Calu3 (cell line): ENCODE measurements at regions not wholly inside any gene's neighbourhood (a gene's known extent, or its start where the extent isn't known, plus 50 kb on each side); places are given as distances from the start of the nearest gene placed in this dataset.

Source experiments
- BruUV-seq: library from RNA; stranded (reverse); fragments of 400-500 nt; replicated peaks from 2 replicates; lab custom pipeline; 2021; lab: Mats Ljungman, UMichigan
- CTCF ChIA-PET: fragments of 300-600 bp; sonication (Branson Sonifier 250); formaldehyde crosslinking; loops from one replicate; lab custom pipeline; 2022; ENCODE audit warnings: antibody characterized with exemption; lab: Charles Lee
- DNase-seq: peaks from one replicate; pipeline ENCODE4 v3.0.0; 2022
- H3K27ac Mint-ChIP-seq: one replicate; pipeline ENCODE4 v1.8.0; 2022; ENCODE audit warnings: mixed read lengths; ENCODE audit not compliant: unreplicated experiment
- H3K27me3 Mint-ChIP-seq: one replicate; pipeline ENCODE4 v1.8.0; 2022; ENCODE audit warnings: mixed read lengths; ENCODE audit not compliant: unreplicated experiment
- H3K36me3 Mint-ChIP-seq: one replicate; pipeline ENCODE4 v1.8.0; 2022; ENCODE audit warnings: mild to moderate bottlenecking, moderate library complexity, mixed read lengths; ENCODE audit not compliant: insufficient read depth, unreplicated experiment
- H3K4me1 Mint-ChIP-seq: one replicate; pipeline ENCODE4 v1.8.0; 2022; ENCODE audit warnings: mild to moderate bottlenecking, low read depth, mixed read lengths; ENCODE audit not compliant: unreplicated experiment
- H3K4me3 Mint-ChIP-seq: one replicate; pipeline ENCODE4 v1.8.0; 2022; ENCODE audit warnings: mild to moderate bottlenecking, low read depth, moderate library complexity, mixed read lengths; ENCODE audit not compliant: unreplicated experiment
- H3K9me3 Mint-ChIP-seq: one replicate; pipeline ENCODE4 v1.8.0; 2022; ENCODE audit warnings: low read depth, mixed read lengths; ENCODE audit not compliant: unreplicated experiment
- intact Hi-C: fragments of 100-400 bp; cut with micrococcal nuclease; formaldehyde crosslinking; loops from one replicate; pipeline ENCODE4 v1.10.0; 2022; ENCODE audit not compliant: unreplicated experiment
- TF ChIP-seq, protein P1 (sequence below): fragments of 200-600 bp; IDR thresholded peaks from one replicate; pipeline ENCODE4 v1.8.0; 2022; ENCODE audit warnings: antibody characterized with exemption; ENCODE audit not compliant: unreplicated experiment

DNA sequence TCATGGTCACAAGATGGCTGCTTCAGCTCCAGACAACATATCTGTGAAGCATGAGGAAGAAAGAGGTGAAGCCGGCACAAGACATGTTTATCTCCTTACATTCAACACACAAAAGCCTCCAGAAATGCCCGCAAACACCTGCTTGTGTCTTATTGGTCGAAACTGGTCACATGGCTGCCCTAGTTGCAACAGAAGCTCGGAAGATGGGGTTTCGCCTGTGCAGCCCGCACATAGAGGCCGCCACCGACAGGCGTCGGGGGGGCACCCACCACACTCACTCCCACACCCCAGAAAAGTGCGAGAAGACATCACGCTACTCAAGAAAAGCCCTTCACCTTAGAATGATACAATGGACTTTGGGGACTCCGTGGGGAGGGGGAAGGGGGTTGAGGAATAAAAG is 63.0 kb upstream of the MGMT start:
- H3K27me3 Mint-ChIP-seq, result no peaks in the 10 kb centered on the region
- H3K9me3 Mint-ChIP-seq, result peaks cover 4% of the 10 kb centered on the region
- no peaks in the 10 kb centered on the region for H3K4me1 Mint-ChIP-seq
- intact Hi-C loops, result no loop called here
- CTCF ChIA-PET, result no interaction called here
- H3K27ac Mint-ChIP-seq, result no peak overlapping the region
- TF ChIP-seq, protein P1, sequence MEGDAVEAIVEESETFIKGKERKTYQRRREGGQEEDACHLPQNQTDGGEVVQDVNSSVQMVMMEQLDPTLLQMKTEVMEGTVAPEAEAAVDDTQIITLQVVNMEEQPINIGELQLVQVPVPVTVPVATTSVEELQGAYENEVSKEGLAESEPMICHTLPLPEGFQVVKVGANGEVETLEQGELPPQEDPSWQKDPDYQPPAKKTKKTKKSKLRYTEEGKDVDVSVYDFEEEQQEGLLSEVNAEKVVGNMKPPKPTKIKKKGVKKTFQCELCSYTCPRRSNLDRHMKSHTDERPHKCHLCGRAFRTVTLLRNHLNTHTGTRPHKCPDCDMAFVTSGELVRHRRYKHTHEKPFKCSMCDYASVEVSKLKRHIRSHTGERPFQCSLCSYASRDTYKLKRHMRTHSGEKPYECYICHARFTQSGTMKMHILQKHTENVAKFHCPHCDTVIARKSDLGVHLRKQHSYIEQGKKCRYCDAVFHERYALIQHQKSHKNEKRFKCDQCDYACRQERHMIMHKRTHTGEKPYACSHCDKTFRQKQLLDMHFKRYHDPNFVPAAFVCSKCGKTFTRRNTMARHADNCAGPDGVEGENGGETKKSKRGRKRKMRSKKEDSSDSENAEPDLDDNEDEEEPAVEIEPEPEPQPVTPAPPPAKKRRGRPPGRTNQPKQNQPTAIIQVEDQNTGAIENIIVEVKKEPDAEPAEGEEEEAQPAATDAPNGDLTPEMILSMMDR, result no peak
- no peaks in the 10 kb centered on the region for H3K36me3 Mint-ChIP-seq
- no TSS peak for BruUV-seq
- H3K4me3 Mint-ChIP-seq, result no peak overlapping the region
- no peak for DNase-seq

DNA sequence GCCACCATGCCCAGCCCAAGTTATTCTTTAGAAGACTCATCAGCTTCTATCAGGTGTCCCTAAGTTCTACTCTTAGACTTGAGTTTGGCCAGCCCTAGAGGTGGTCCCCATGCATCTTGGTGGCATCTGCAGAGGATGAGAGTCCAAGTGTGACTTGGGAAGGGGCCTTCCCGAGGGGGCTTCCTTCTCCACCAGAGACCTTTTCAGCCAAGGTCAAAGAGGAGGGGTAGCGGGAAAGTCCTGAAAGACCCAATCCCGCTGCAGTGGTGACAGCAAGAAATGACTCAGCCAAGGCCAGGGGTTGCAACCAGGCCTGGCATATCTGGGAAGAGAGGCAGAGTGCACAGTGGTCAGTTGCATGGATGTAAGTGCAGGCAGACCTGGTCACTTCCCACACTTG is 61.7 kb upstream of the MGMT start:
- CTCF ChIA-PET, result no interaction called here
- no peaks in the 10 kb centered on the region for H3K27me3 Mint-ChIP-seq

DNA sequence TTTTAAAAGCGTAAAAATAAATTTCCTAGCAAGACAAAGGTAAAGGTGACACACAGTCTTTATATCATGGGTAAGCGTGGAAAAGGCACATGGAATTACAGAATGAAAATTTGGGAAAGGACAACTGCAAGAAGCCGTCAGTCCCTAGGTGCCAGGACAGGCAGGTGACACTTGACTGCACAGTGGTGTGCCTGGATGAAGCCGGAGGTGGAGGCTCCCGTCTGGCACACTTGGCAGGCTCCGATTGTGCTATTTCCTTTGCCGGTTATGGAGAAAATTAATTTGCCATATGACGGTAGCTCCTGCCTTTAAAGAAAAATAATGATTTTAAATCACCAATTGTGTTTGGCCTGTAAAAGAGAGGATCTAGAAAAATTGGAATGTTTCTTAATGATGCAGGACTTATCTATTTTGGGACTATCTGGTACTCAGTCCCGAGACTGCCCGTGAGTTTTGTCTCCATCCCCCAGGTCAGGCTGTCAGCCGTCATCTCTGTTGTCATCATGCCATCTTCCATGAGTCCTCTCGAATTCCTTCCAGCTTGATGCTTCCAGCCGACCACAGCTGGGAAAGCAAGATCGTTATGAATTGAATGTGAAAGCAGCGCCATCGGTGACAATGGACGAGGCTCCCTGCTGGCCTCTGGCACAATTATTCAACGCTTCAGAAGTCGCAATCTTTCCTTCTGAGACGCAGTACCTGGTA is 56.2 kb upstream of the MGMT start:
- BruUV-seq, result no TSS peak
- DNase-seq, result no peak
- intact Hi-C loops, result no loop called here
- no peak overlapping the region for H3K4me3 Mint-ChIP-seq
- CTCF ChIA-PET, result no interaction called here
- no peaks in the 10 kb centered on the region for H3K36me3 Mint-ChIP-seq
- H3K27me3 Mint-ChIP-seq, result no peaks in the 10 kb centered on the region
- TF ChIP-seq, protein P1, result no peak
- no peaks in the 10 kb centered on the region for H3K4me1 Mint-ChIP-seq
- no peaks in the 10 kb centered on the region for H3K9me3 Mint-ChIP-seq
- H3K27ac Mint-ChIP-seq, result no peak overlapping the region

More for the DNA sequence above, 61.7 kb upstream of the MGMT start:
- TF ChIP-seq, protein P1, result no peak
- no peaks in the 10 kb centered on the region for H3K36me3 Mint-ChIP-seq
- no peak overlapping the region for H3K4me3 Mint-ChIP-seq
- BruUV-seq, result no TSS peak
- no peaks in the 10 kb centered on the region for H3K9me3 Mint-ChIP-seq
- no peak overlapping the region for H3K27ac Mint-ChIP-seq
- no peak for DNase-seq
- no peaks in the 10 kb centered on the region for H3K4me1 Mint-ChIP-seq
- intact Hi-C loops, result no loop called here

DNA sequence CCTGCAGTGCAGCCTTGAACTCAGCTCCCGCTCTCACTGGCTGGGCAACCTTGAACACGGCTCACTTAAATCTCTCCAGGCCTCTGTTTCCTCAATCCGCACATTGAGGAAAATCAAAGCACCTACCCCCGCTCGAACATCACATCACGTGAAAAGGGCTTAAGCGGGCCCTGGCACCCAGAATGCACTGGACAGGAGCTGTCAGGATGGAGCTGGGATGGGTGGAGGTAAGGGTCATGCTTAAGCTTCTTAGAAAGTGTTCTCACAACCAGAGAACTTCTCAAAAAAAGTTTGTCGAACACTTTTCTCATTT is 55.7 kb upstream of the MGMT start:
- DNase-seq, result no peak
- no TSS peak for BruUV-seq
- TF ChIP-seq, protein P1, result no peak
- Mint-ChIP-seq H3K27ac (no peak overlapping the region), H3K4me3 (no peak overlapping the region), H3K9me3 (no peaks in the 10 kb centered on the region), H3K4me1 (no peaks in the 10 kb centered on the region), H3K36me3 (no peaks in the 10 kb centered on the region), H3K27me3 (no peaks in the 10 kb centered on the region)
- CTCF ChIA-PET, result no interaction called here
- intact Hi-C loops, result no loop called here
